ENCODE measurements at regions not wholly inside any gene's neighbourhood (a gene's known extent, or its start where the extent isn't known, plus 50 kb on each side); places are given as distances from the start of the nearest gene placed in this dataset.

- H3K9me2 ChIP-seq (ENCODE audit: insufficient read depth): peaks cover 3% of the 10 kb centered on the region; the same call in 1 of the 2 replicates
- H3K4me1 Mint-ChIP-seq: no peaks in the 10 kb centered on the region; the same call in 2 of the 3 replicates
- H3K27me3 ChIP-seq (ENCODE audit: insufficient read depth): no peaks in the 10 kb centered on the region
- H3K27me3 Mint-ChIP-seq (ENCODE audit: insufficient read depth, low read depth, poor library complexity): peaks cover 3% of the 10 kb centered on the region
- no peaks in the 10 kb centered on the region for H3K36me3 ChIP-seq (ENCODE audit: insufficient read depth)
- no peak overlapping the region for H3K4me3 ChIP-seq
- H3K27ac ChIP-seq (ENCODE audit: low read depth): no peak overlapping the region
- H2AFZ ChIP-seq: no peak overlapping the region
- H4K20me1 ChIP-seq (replicated peaks; ENCODE audit: insufficient read depth): no peaks in the 10 kb centered on the region
- no peaks in the 10 kb centered on the region for H3K4me1 ChIP-seq (ENCODE audit: insufficient read depth)
- no peak overlapping the region for H3K4me3 Mint-ChIP-seq
- H3K4me2 ChIP-seq: no peak overlapping the region
- no peak overlapping the region for H3K27ac Mint-ChIP-seq
- ATAC-seq (no peak), DNase-seq (ENCODE audit: low spot score) (no peak)
- H3K36me3 Mint-ChIP-seq (ENCODE audit: low read depth): no peaks in the 10 kb centered on the region
- no peak for TF ChIP-seq ZNF331 (CRISPR knock-in tag; IDR thresholded peaks at IDR 0.05; ENCODE audit: low read depth)
- TF ChIP-seq CREB1 (CRISPR knock-in tag; IDR thresholded peaks at IDR 0.05; ENCODE audit: low read depth): no peak
- TF ChIP-seq NANOG (IDR thresholded peaks at IDR 0.05; ENCODE audit: borderline replicate concordance): no peak
- TF ChIP-seq ZNF114 (CRISPR knock-in tag; IDR thresholded peaks at IDR 0.05): no peak
- TF ChIP-seq STAT1 (IDR thresholded peaks at IDR 0.05; ENCODE audit: unreplicated experiment): no peak
- H3K9me3 Mint-ChIP-seq: no peaks in the 10 kb centered on the region
- H3F3A ChIP-seq (replicated peaks; ENCODE audit: low read depth): no peaks in the 10 kb centered on the region
- no peaks in the 10 kb centered on the region for H3K79me2 ChIP-seq (replicated peaks; ENCODE audit: insufficient read depth)
These were observed 56.0 kb upstream of the FNDC1 start for GRCh38 chr6:159113223-159113622.

- Histone ChIP-seq H3K9me2 (ENCODE audit: insufficient read depth) (peaks cover 3% of the 10 kb centered on the region; the same call in 1 of the 2 replicates), H3K4me1 (ENCODE audit: insufficient read depth) (no peaks in the 10 kb centered on the region), H3K4me2 (no peak overlapping the region), H3K27ac (ENCODE audit: low read depth) (no peak overlapping the region), H3K27me3 (ENCODE audit: insufficient read depth) (no peaks in the 10 kb centered on the region), H3K79me2 (replicated peaks; ENCODE audit: insufficient read depth) (no peaks in the 10 kb centered on the region), H3K4me3 (no peak overlapping the region), H3K36me3 (ENCODE audit: insufficient read depth) (no peaks in the 10 kb centered on the region), H2AFZ (no peak overlapping the region), H3F3A (replicated peaks; ENCODE audit: low read depth) (no peaks in the 10 kb centered on the region), H4K20me1 (replicated peaks; ENCODE audit: insufficient read depth) (no peaks in the 10 kb centered on the region)
- no peak for DNase-seq (ENCODE audit: low spot score)
- no peak overlapping the region for H3K27ac Mint-ChIP-seq
- H3K27me3 Mint-ChIP-seq (ENCODE audit: insufficient read depth, low read depth, poor library complexity): peaks cover 6% of the 10 kb centered on the region
- no peak overlapping the region for H3K4me3 Mint-ChIP-seq
- H3K9me3 Mint-ChIP-seq: no peaks in the 10 kb centered on the region
- peaks cover under 1% of the 10 kb centered on the region; the same call in 2 of the 3 replicates for H3K4me1 Mint-ChIP-seq
- no peaks in the 10 kb centered on the region for H3K36me3 Mint-ChIP-seq (ENCODE audit: low read depth)
- ATAC-seq: no peak
- TF ChIP-seq ZNF462 (CRISPR knock-in tag; IDR thresholded peaks at IDR 0.05) (no peak), CTCF (conservative IDR thresholded peaks at IDR 0.05; ENCODE audit: low read depth in 2 of 2) (no peak), ETS1 (IDR thresholded peaks at IDR 0.05) (no peak), ZNF331 (CRISPR knock-in tag; IDR thresholded peaks at IDR 0.05; ENCODE audit: low read depth) (no peak), EZH2phosphoT487 (IDR thresholded peaks at IDR 0.05; ENCODE audit: unreplicated experiment) (no peak), EZH2 (IDR thresholded peaks at IDR 0.05; ENCODE audit: low read depth, unreplicated experiment) (no peak), POLR2AphosphoS5 (IDR thresholded peaks at IDR 0.05; ENCODE audit: low read depth) (no peak)
These were observed 56.5 kb upstream of the FNDC1 start for GRCh38 chr6:159112714-159113113.

All from GM23338 (cell line).